Muscle of arm (tissue), 1 donor: ENCODE measurements at regions not wholly inside any gene's neighbourhood (a gene's known extent, or its start where the extent isn't known, plus 50 kb on each side); places are given as distances from the start of the nearest gene placed in this dataset.

Experiments
- DNase-seq: peaks from one replicate; pipeline ENCODE4 v3.0.0-alpha.2; 2013

- DNase-seq, result no peak
Observed at GRCh38 chr1:187079330-187079729, 250.6 kb downstream of the PLA2G4A start.

GRCh38 chr1:187091666-187092065, 262.9 kb downstream of the PLA2G4A start:
- DNase-seq, result no peak

- no peak for DNase-seq
Observed at GRCh38 chr1:187092104-187092503, 263.4 kb downstream of the PLA2G4A start.

- no peak for DNase-seq
Observed at GRCh38 chr1:187096689-187097088, 267.9 kb downstream of the PLA2G4A start.

- DNase-seq, result no peak
Observed at GRCh38 chr1:187110351-187110750, 281.6 kb downstream of the PLA2G4A start.

- no peak for DNase-seq
Observed at GRCh38 chr1:187114792-187115191, 286.0 kb downstream of the PLA2G4A start.

- no peak for DNase-seq
Observed at GRCh38 chr1:187121661-187122060, 292.9 kb downstream of the PLA2G4A start.

- DNase-seq, result no peak
Observed at GRCh38 chr1:187122566-187122965, 293.8 kb downstream of the PLA2G4A start.

GRCh38 chr1:187129132-187129531, 300.4 kb downstream of the PLA2G4A start:
- no peak for DNase-seq

GRCh38 chr1:187143783-187144182, 315.0 kb downstream of the PLA2G4A start:
- DNase-seq, result no peak

- DNase-seq, result no peak
Observed at GRCh38 chr1:187146388-187146787, 317.6 kb downstream of the PLA2G4A start.

GRCh38 chr1:187151555-187151954, 322.8 kb downstream of the PLA2G4A start:
- no peak for DNase-seq

- DNase-seq, result no peak
Observed at GRCh38 chr1:187153047-187153446, 324.3 kb downstream of the PLA2G4A start.

GRCh38 chr1:187157115-187157514, 328.4 kb downstream of the PLA2G4A start:
- DNase-seq, result no peak

- DNase-seq, result no peak
Observed at GRCh38 chr1:187157552-187157951, 328.8 kb downstream of the PLA2G4A start.

- no peak for DNase-seq
Observed at GRCh38 chr1:187167555-187167954, 338.8 kb downstream of the PLA2G4A start.

- no peak for DNase-seq
Observed at GRCh38 chr1:187168297-187168696, 339.5 kb downstream of the PLA2G4A start.

- DNase-seq, result no peak
Observed at GRCh38 chr1:187185389-187185788, 356.6 kb downstream of the PLA2G4A start.

- no peak for DNase-seq
Observed at GRCh38 chr1:187197685-187198084, 368.9 kb downstream of the PLA2G4A start.

GRCh38 chr1:187203257-187203656, 374.5 kb downstream of the PLA2G4A start:
- no peak for DNase-seq

- no peak for DNase-seq
Observed at GRCh38 chr1:187212377-187212776, 383.6 kb downstream of the PLA2G4A start.

GRCh38 chr1:187226396-187226795, 397.6 kb downstream of the PLA2G4A start:
- DNase-seq, result no peak

GRCh38 chr1:187228790-187229189, 400.0 kb downstream of the PLA2G4A start:
- DNase-seq, result no peak

- no peak for DNase-seq
Observed at GRCh38 chr1:187229496-187229895, 400.7 kb downstream of the PLA2G4A start.

GRCh38 chr1:187234706-187235105, 406.0 kb downstream of the PLA2G4A start:
- DNase-seq, result no peak
